Breast epithelium (tissue), 4 donors: ENCODE measurements at regions not wholly inside any gene's neighbourhood (a gene's known extent, or its start where the extent isn't known, plus 50 kb on each side); places are given as distances from the start of the nearest gene placed in this dataset.

ENCODE experiments used
- DNase-seq, 2 donors: peaks; one replicate each; pipeline ENCODE4 v3.0.0-alpha.2; 2019; ENCODE audit warnings: low spot score in 2 of 2
- H3K27ac ChIP-seq, 2 donors: fragments of 200-600 bp; sonication (generic) in 1 of 2; one replicate each; pipeline ENCODE4 v1.5.1; 2016 to 2019; ENCODE audit warnings: mild to moderate bottlenecking in 1 of 2
- H3K27me3 ChIP-seq, 2 donors: fragments of 200-600 bp; sonication (generic) in 1 of 2; one replicate each; pipeline versions ENCODE4 v1.5.1 to v1.6.0; 2017 to 2019; ENCODE audit warnings: control low read depth in 1 of 2, mild to moderate bottlenecking in 1 of 2
- H3K36me3 ChIP-seq: fragments of 200-600 bp; one replicate; pipeline ENCODE4 v1.5.1; 2019
- H3K4me1 ChIP-seq, 2 donors: fragments of 200-600 bp; sonication (generic); one replicate each; pipeline ENCODE4 v1.5.1; 2016 to 2019; ENCODE audit warnings: control low read depth in 1 of 2
- H3K4me3 ChIP-seq, 3 donors: fragments of 200-600 bp; sonication (generic); 1 replicate in 2 of 3; 2 replicates in 1 of 3; pipeline ENCODE4 v1.5.1; 2016 to 2019; ENCODE audit warnings: mild to moderate bottlenecking in 3 of 3, moderate library complexity in 2 of 3
- H3K9me3 ChIP-seq, 2 donors: fragments of 200-600 bp; sonication (generic) in 1 of 2; one replicate each; pipeline ENCODE4 v1.5.1; 2016 to 2019; ENCODE audit warnings: control low read depth in 1 of 2
- CTCF ChIP-seq, 3 donors: fragments of 450-650 bp; IDR thresholded peaks; one replicate each; pipeline ENCODE4 v1.5.1; 2016 to 2017; ENCODE audit warnings: antibody characterized with exemption in 3 of 3, mild to moderate bottlenecking in 3 of 3, moderate library complexity in 3 of 3
- POLR2A ChIP-seq: fragments of 450-650 bp; IDR thresholded peaks from one replicate; pipeline ENCODE4 v1.6.1; 2016; ENCODE audit warnings: antibody characterized with exemption, mild to moderate bottlenecking, moderate library complexity
- POLR2AphosphoS5 ChIP-seq, 3 donors: sonication (generic); formaldehyde crosslinking; IDR thresholded peaks; one replicate each; pipeline ENCODE4 v1.6.1; 2017; ENCODE audit warnings: antibody characterized with exemption in 3 of 3
- intact Hi-C: fragments of 100-400 bp; cut with DNase I; formaldehyde crosslinking; loops from one replicate; pipeline ENCODE4 v1.15.1; 2023; ENCODE audit warnings: low total_unique reads

- H3K27me3 ChIP-seq, result no peaks in the 10 kb centered on the region
- TF ChIP-seq CTCF (IDR thresholded peaks at IDR 0.05) (no peak), POLR2A (no peak)
Observed at GRCh38 chr21:28269173-28269572, 723.5 kb downstream of the LTN1 start.

GRCh38 chr21:28268685-28269084 lies 724.0 kb downstream of the LTN1 start:
- Histone ChIP-seq H3K4me3 (no peak overlapping the region), H3K27ac (no peak overlapping the region), H3K27me3 (no peaks in the 10 kb centered on the region), H3K9me3 (no peaks in the 10 kb centered on the region), H3K4me1 (no peaks in the 10 kb centered on the region), H3K36me3 (no peaks in the 10 kb centered on the region)
- intact Hi-C loops, result no loop called here
- no peak for TF ChIP-seq CTCF (IDR thresholded peaks at IDR 0.05)
- TF ChIP-seq POLR2AphosphoS5 (IDR thresholded peaks at IDR 0.05), result no peak
- TF ChIP-seq POLR2A, result no peak
- DNase-seq, result no peak

More at GRCh38 chr21:28269173-28269572, 723.5 kb downstream of the LTN1 start:
- Histone ChIP-seq H3K9me3 (no peaks in the 10 kb centered on the region), H3K36me3 (no peaks in the 10 kb centered on the region), H3K4me1 (no peaks in the 10 kb centered on the region), H3K4me3 (no peak overlapping the region), H3K27ac (no peak overlapping the region)
- intact Hi-C loops, result no loop called here
- DNase-seq, result no peak

GRCh38 chr21:28267449-28267848 lies 725.2 kb downstream of the LTN1 start:
- Histone ChIP-seq H3K4me1 (no peaks in the 10 kb centered on the region), H3K9me3 (no peaks in the 10 kb centered on the region), H3K4me3 (no peak overlapping the region), H3K36me3 (no peaks in the 10 kb centered on the region), H3K27ac (no peak overlapping the region), H3K27me3 (no peaks in the 10 kb centered on the region)
- no peak for DNase-seq
- TF ChIP-seq POLR2A (no peak), CTCF (IDR thresholded peaks at IDR 0.05) (no peak), POLR2AphosphoS5 (IDR thresholded peaks at IDR 0.05) (no peak)
- intact Hi-C loops, result no loop called here

- no peak overlapping the region for H3K27ac ChIP-seq
- no peaks in the 10 kb centered on the region for H3K36me3 ChIP-seq
- no peak overlapping the region for H3K4me3 ChIP-seq
- TF ChIP-seq POLR2AphosphoS5 (IDR thresholded peaks at IDR 0.05) (no peak), POLR2A (no peak), CTCF (IDR thresholded peaks at IDR 0.05) (no peak)
- intact Hi-C loops, result no loop called here
- H3K4me1 ChIP-seq, result no peaks in the 10 kb centered on the region
- no peak for DNase-seq
- H3K9me3 ChIP-seq, result no peaks in the 10 kb centered on the region
- no peaks in the 10 kb centered on the region for H3K27me3 ChIP-seq
Observed at GRCh38 chr21:28266061-28266460, 726.6 kb downstream of the LTN1 start.

GRCh38 chr21:28263974-28264373 lies 728.7 kb downstream of the LTN1 start:
- Histone ChIP-seq H3K27me3 (no peaks in the 10 kb centered on the region), H3K36me3 (no peaks in the 10 kb centered on the region), H3K27ac (no peak overlapping the region), H3K9me3 (no peaks in the 10 kb centered on the region), H3K4me3 (no peak overlapping the region), H3K4me1 (no peaks in the 10 kb centered on the region)
- DNase-seq, result no peak
- intact Hi-C loops, result no loop called here
- no peak for TF ChIP-seq POLR2A

- Histone ChIP-seq H3K4me1 (no peaks in the 10 kb centered on the region), H3K27ac (no peak overlapping the region), H3K4me3 (no peak overlapping the region), H3K9me3 (no peaks in the 10 kb centered on the region), H3K27me3 (no peaks in the 10 kb centered on the region), H3K36me3 (no peaks in the 10 kb centered on the region)
- TF ChIP-seq CTCF (IDR thresholded peaks at IDR 0.05) (no peak), POLR2AphosphoS5 (IDR thresholded peaks at IDR 0.05) (no peak), POLR2A (no peak)
- intact Hi-C loops, result no loop called here
- no peak for DNase-seq
Observed at GRCh38 chr21:28261298-28261697, 731.4 kb downstream of the LTN1 start.
